ENCODE measurements at regions not wholly inside any gene's neighbourhood (a gene's known extent, or its start where the extent isn't known, plus 50 kb on each side); places are given as distances from the start of the nearest gene placed in this dataset.

- no peak for TF ChIP-seq CTCF (IDR thresholded peaks at IDR 0.05 in 4 of 5, conservative IDR thresholded peaks at IDR 0.05 in 1 of 5)
- no peak for TF ChIP-seq POLR2A (IDR thresholded peaks at IDR 0.05)
These were observed 62.8 kb upstream of the WASF3 start for GRCh38 chr13:26494571-26495195.

Data from gastrocnemius medialis (tissue), 4 donors.